ENCODE measurements at regions not wholly inside any gene's neighbourhood (a gene's known extent, or its start where the extent isn't known, plus 50 kb on each side); places are given as distances from the start of the nearest gene placed in this dataset.

GRCh38 chr20:9981829-9982228 is 53.0 kb upstream of the ANKEF1 start:
- no peak for DNase-seq

- DNase-seq, result peak in 27 of 58 donors; percentile 1 to 87 (median 23)
These were observed 56.3 kb upstream of the ANKEF1 start for GRCh38 chr20:9978397-9979004.

DNA sequence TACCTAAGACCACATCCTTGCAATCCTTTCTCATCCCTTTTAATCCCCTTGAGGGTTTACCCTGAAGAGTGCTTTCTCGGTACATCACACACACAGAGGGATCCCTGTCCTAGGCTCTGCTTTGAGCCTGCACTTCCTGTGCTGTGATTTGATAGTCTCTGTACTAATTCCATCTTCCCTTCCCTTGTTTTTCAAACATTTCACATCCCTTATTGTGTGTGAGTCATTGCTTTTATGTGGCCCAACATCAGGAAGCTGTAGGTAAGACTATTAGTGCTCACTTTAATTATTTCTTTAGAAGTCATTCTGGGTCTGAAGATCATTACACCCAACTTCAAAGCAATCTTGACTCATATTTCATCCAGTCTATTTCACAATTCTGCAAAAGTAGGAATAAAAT is 57.2 kb upstream of the ANKEF1 start:
- no peak for DNase-seq

GRCh38 chr20:9974324-9974723 is 60.5 kb upstream of the ANKEF1 start:
- DNase-seq, result no peak

DNA sequence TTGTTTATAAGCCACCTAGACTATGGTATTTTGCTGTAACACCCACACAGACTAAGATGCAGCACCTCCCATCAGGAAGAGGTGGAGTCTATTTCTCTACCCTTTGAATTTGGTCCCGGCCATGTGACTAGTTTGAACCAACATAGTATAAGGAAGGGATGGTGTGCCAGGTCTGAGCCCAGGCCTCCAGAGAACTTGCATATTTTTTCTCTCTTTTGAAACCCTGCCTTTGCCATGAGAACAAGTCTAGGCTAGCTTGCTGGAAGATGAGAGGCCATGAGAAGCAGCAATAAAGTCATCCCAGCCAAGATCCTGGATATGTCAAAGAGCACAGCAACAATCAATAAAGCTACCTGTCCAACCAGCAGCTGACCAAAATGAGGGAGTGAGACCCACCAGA is 63.0 kb upstream of the ANKEF1 start:
- no peak for DNase-seq

DNA sequence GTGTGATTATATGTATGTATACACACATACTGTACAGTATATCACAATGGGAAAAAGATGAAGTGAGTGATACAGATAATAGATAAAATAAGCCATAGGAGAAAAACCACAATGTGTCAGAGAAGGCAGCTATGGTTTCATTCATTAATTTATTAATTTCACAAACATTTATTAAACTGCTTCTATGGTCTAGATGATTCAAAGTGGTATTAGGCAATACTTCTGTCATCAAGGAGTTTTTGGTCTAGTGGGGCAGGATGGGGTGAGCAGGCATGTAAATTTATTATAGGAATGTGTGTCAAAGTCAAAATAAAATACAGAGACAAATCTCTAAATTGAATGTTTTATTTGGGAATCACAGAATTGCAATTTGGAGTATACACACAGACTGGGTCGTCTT is 65.2 kb upstream of the ANKEF1 start:
- no peak for DNase-seq

DNA sequence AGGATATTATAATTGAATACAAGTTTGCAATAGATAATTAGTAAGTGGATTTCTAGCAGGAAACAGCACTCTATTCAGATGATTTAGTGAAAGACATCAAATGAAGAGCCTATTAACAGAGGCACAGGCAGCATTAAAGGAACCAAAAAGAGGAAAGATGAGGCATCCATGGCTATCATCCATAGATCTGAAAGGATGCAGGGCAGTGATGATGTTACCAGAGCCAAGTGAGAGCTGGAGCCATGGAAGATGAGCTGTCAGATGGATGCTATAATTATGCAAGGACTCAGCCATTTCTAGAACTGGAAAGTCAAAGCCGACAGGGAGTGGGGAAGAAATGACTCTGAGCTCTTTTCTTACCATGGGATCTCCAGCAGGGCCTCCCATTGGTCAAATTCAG is 66.8 kb upstream of the ANKEF1 start:
- DNase-seq, result no peak

DNA sequence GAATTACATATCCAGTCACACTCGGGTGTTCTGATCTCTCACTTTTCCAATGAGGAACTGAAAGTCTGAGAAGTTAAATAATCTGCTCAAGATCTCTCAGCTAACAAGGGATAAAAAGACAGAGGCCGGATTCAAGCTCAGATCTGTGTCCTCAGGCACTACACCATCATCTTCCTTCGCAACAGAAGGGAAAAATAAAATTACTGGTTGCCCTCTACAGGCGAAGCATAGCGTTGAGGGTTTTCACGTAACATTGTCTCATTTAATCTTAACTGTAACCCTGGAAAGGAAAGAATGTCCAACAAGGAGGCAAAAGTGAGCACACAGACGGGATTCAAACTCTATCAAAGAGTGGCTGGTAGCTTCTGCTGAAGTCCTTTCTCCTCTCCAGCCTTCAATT is 67.8 kb upstream of the ANKEF1 start:
- DNase-seq, result peak in 2 of 58 donors; percentile 3 to 5

DNA sequence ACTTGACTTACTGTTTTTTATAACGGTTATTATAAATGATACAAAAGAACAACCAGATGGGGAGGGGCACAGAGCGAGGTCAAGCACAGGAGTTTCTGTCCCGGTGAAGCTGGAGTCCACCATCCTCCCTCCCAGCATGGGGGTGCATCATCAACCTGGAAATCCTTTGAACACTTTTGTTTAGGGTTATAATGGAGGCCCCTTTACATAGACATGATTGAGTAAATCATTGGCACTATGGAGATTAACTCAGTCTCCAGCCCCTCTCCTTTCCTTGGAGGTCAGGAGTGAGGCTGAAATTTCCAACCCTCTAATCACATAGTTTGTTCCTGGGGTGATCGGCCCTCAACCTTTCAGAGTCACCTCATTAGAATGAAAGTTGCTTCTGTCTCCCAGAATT is 71.8 kb upstream of the ANKEF1 start:
- no peak for DNase-seq

DNA sequence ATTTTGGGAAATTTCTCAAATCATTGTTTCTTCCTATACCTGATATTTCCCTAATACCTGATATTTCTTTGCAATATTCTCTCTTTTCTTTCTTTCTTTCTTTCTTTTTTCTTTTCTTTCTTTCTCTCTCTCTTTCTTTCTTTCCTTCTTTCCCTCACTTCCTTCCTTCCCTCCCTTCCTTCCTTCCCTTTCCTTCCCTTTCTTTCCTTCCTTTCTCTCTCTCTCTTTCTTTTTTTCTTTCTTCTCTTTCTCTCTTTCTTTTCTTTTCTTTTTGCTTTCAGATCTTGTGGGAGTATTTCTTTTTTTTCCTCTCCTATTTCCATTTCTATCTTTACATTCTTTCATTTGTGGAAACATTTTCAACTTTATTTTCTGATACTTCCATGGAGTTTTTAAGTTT is 76.1 kb upstream of the ANKEF1 start:
- no peak for DNase-seq

- DNase-seq, result no peak
These were observed 79.1 kb upstream of the ANKEF1 start for GRCh38 chr20:9955646-9956045.

DNA sequence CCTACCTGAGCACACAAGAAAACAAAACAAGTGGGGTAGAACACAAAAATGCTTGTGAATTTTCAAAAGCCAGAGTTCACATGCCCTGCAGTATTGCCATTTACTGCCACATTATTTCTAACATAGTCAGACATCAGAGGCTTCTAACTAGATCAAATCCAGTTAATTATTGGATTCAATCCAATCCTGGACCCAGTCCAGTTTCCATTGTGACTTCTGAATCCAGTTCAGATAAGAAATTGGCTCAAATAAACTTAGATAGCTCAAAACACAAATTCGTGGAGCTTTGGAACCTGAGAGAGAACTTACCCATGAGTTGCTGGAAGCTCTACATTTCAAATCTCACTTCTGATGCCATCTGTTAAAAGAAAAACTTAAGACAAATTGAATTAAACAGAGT is 85.2 kb upstream of the ANKEF1 start:
- DNase-seq, result no peak

DNA sequence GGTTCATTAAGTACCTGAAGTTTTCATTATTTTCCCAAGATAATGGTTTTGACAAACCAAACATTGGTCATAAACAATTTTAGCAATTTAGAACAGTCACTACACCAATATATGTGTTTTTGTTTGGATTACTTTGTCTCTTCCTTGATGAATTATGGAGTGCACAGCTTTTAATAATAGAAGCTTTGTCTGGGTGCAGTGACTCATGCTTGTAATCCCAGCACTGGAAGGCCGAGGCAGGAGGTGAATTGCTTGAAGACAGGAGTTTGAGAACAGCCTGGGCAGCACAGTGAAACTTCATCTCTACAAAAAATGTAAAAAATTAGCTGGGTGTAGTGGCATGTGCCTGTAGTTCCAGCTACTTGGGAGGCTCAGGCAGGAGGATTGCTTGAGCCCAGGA is 89.4 kb upstream of the ANKEF1 start:
- peak in 1 of 58 donors; percentile 2 for DNase-seq

DNA sequence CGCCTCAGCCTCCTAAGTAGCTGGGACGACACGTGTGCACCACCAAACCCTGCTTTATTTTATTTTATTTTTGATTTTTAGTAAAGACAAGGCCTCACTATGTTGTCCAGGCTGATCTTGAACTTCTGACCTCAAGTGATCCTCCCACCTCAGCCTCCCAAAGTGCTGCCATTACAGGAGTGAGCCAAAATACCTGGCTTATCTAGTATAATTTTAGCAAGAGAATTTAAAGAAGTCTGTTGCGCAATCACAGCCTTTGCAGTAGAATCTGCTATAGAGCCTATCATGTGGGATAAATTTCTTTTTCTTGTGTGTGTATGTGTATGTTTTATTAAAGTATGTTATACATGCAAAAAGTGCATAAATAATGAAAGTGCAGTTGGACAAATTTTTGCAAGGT is 92.1 kb upstream of the ANKEF1 start:
- no peak for DNase-seq

GRCh38 chr20:9940329-9940728 is 94.5 kb upstream of the ANKEF1 start:
- DNase-seq, result no peak

DNA sequence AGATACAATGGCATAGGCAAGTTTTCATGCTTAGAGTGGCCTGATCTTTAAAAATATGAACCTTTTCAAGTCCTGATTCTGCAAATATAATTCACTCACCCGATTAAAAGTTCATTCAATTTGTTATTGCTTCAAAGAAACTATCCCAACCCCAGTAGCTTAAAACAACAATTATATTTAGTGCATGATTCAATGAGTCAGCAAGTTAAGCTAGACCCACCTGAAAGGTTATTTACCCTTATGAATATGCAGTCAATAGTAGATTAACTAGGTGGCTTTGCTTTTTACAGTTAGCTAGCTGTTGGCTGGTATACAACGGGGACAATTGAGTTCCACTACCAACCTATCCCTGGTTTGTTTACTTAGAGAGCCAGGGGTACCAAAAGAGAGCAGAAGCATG is 95.6 kb upstream of the ANKEF1 start:
- no peak for DNase-seq

DNA sequence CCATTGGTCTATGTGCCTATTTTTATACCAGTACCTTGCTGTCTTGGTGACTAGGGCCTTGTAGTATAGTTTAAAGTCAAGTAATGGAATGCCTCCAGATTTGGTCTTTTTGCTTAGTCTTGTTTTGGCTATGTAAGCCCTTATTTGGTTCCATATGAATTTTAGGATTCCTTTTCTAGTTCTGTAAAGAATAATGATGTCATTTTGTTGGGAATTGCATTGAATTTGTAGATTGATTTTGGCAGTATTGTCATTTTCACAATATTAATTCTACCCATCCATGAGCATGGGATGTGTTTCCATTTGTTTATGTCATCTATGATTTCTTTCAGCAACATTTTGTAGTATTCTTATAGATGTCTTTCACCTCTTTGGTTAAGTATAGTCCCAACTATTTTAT is 96.4 kb upstream of the PAK5 start:
- DNase-seq, result no peak

- no peak for DNase-seq
These were observed 91.3 kb upstream of the PAK5 start for GRCh38 chr20:9930142-9930541.

DNA sequence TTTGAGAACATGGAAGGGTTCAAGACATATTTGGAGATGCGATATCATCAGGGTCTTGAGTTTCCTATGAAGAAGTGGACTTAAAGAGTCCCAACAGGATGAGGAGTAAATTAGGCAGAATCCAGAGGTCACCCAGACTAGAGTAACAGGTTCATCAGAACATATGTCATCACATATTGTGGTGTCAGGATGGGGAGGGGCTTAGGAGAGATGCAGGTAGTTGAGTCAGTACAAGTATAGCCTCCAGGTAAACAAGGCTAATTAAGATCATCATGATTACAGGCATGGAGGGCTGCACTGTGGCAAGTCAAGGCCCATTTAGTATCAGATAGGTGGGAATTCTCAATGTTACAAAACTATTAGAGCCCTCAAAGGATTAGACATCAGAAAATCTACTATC is 90.1 kb upstream of the PAK5 start:
- no peak for DNase-seq

DNA sequence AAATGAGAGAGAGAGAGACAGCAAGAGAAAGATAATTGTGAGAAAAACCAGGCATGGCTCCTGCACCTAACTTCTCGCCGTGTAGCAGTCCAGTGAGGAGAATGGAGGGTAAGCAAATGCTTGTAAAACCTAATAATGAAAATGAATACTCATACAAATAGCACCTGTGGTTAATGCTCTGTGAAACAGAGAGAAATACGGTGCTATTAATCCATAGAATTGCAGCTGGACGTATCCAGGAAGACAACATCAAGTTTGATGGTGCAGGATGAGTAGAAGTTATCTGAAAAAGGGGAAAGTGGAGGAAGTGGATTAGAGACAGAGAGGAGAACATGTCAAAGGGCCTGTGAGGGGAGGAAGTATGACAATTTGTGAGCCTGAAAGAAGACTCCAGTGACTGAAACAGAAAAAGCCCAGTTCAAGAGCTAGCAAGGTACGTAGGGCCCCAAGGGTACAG is 89.4 kb upstream of the PAK5 start:
- no peak for DNase-seq

GRCh38 chr20:9927224-9927623 is 88.3 kb upstream of the PAK5 start:
- peak in 1 of 58 donors; percentile 6 for DNase-seq

DNA sequence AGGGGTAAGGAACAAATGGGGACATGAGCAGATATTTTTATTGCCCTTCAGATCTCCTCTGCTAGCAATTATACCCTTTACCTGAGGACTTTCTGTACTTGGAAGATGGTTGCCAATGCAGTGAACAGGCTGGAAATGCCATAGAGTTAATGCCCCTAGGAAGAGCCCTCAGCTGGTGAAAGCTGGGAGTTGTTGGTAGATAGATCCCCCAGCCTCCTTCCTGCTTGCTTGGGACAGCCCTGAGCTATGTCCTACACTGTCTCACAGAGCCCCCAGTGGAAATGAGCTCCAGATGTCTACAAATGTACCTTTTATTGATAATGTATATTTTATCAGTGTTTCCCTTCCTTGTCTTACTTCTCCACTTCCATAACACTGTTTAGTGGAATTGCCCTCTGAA is 87.6 kb upstream of the PAK5 start:
- no peak for DNase-seq

GRCh38 chr20:9926007-9926406 is 87.1 kb upstream of the PAK5 start:
- DNase-seq, result no peak

GRCh38 chr20:9923648-9924047 is 84.8 kb upstream of the PAK5 start:
- DNase-seq, result no peak

Data from anterior cingulate cortex (tissue), 58 donors.